HEK293 (cell line): ENCODE measurements at regions not wholly inside any gene's neighbourhood (a gene's known extent, or its start where the extent isn't known, plus 50 kb on each side); places are given as distances from the start of the nearest gene placed in this dataset.

Source experiments
- CTCF ChIA-PET: fragments of 350-600 bp; formaldehyde crosslinking; extraction: SDS; loops from one replicate; lab custom pipeline; 2021; ENCODE audit warnings: antibody characterized with exemption; lab: Yijun Ruan, JAX
- POLR2A ChIA-PET: fragments of 300-600 bp; formaldehyde crosslinking; extraction: SDS; loops from one replicate; lab custom pipeline; 2020; ENCODE audit warnings: antibody characterized with exemption, inconsistent platforms; lab: Yijun Ruan, JAX
- H3K27ac ChIP-seq: fragments of 200-500 bp; sonication (Bioruptor generic); 2 replicates; pipeline ENCODE4 v1.5.1; 2014; ENCODE audit warnings: low read depth, low read length, control low read depth, inconsistent platforms; ENCODE audit errors: extremely low read depth
- H3K36me3 ChIP-seq, 2 experiments: fragments of 200-500 bp in 1 of 2; sonication (Bioruptor generic) in 1 of 2; 1 replicate in 1 of 2; 2 replicates in 1 of 2; pipeline ENCODE4 v1.5.1; 2014 to 2017; ENCODE audit warnings: inconsistent platforms in 2 of 2, low read length in 2 of 2; ENCODE audit not compliant: control insufficient read depth in 2 of 2, insufficient read depth in 1 of 2
- H3K4me1 ChIP-seq: fragments of 200-500 bp; sonication (Bioruptor generic); 2 replicates; pipeline ENCODE4 v1.5.1; 2014; ENCODE audit warnings: mild to moderate bottlenecking, low read length, inconsistent platforms; ENCODE audit not compliant: control insufficient read depth, insufficient read depth
- H3K4me3 ChIP-seq: 2 replicates; pipeline ENCODE4 v1.5.1; 2011; ENCODE audit warnings: low read depth, mild to moderate bottlenecking, control low read depth, low read length, moderate library complexity
- H3K9me3 ChIP-seq: fragments of 200-500 bp; sonication (Bioruptor generic); 2 replicates; pipeline ENCODE4 v1.5.1; 2014; ENCODE audit warnings: low read depth, low read length, inconsistent platforms; ENCODE audit not compliant: control insufficient read depth, insufficient read depth
- GLIS1 ChIP-seq: fragments of 450-650 bp; formaldehyde crosslinking; IDR thresholded peaks from 2 replicates; pipeline ENCODE4 v1.5.1; 2016; ENCODE audit warnings: missing biosample characterization, missing genetic modification characterization
- HOXC10 ChIP-seq: sonication (generic); formaldehyde crosslinking; IDR thresholded peaks from 2 replicates; pipeline ENCODE4 v1.8.1; 2023; ENCODE audit warnings: mild to moderate bottlenecking, missing genetic modification reagents
- KLF1 ChIP-seq: fragments of 450-650 bp; formaldehyde crosslinking; IDR thresholded peaks from 2 replicates; pipeline ENCODE4 v1.5.1; 2016; ENCODE audit warnings: missing biosample characterization, missing genetic modification characterization
- KLF8 ChIP-seq: fragments of 450-650 bp; formaldehyde crosslinking; IDR thresholded peaks from 2 replicates; pipeline ENCODE4 v1.5.1; 2016; ENCODE audit warnings: missing biosample characterization, missing genetic modification characterization
- SETDB1 ChIP-seq: IDR thresholded peaks from one replicate; pipeline ENCODE4 v1.6.1; 2017; ENCODE audit warnings: mild to moderate bottlenecking, low read length, moderate library complexity, mixed read lengths; ENCODE audit not compliant: insufficient read length
- YY1 ChIP-seq: fragments of 450-650 bp; formaldehyde crosslinking; IDR thresholded peaks from 2 replicates; pipeline ENCODE4 v1.5.1; 2018; ENCODE audit warnings: missing biosample characterization, missing genetic modification characterization
- ZBTB17 ChIP-seq: fragments of 450-650 bp; formaldehyde crosslinking; IDR thresholded peaks from 2 replicates; pipeline ENCODE4 v1.5.1; 2016; ENCODE audit warnings: missing biosample characterization, missing genetic modification characterization
- ZNF10 ChIP-seq: fragments of 450-650 bp; formaldehyde crosslinking; IDR thresholded peaks from 2 replicates; pipeline ENCODE4 v1.5.1; 2017; ENCODE audit warnings: missing biosample characterization, missing genetic modification characterization
- ZNF132 ChIP-seq: fragments of 450-650 bp; formaldehyde crosslinking; IDR thresholded peaks from 2 replicates; pipeline ENCODE4 v1.5.1; 2017; ENCODE audit warnings: missing biosample characterization, missing genetic modification characterization, borderline replicate concordance
- ZNF2 ChIP-seq: fragments of 450-650 bp; formaldehyde crosslinking; IDR thresholded peaks from 2 replicates; pipeline ENCODE4 v1.5.1; 2016; ENCODE audit warnings: missing biosample characterization, missing genetic modification characterization
- ZNF221 ChIP-seq: fragments of 450-650 bp; formaldehyde crosslinking; IDR thresholded peaks from 2 replicates; pipeline ENCODE4 v1.5.1; 2017; ENCODE audit warnings: missing biosample characterization, missing genetic modification characterization, borderline replicate concordance
- ZNF24 ChIP-seq: fragments of 450-650 bp; formaldehyde crosslinking; IDR thresholded peaks from 2 replicates; pipeline ENCODE4 v1.5.1; 2016; ENCODE audit warnings: missing biosample characterization, missing genetic modification characterization
- ZNF311 ChIP-seq: fragments of 450-650 bp; formaldehyde crosslinking; IDR thresholded peaks from 2 replicates; pipeline ENCODE4 v1.5.1; 2017; ENCODE audit warnings: missing biosample characterization, missing genetic modification characterization, borderline replicate concordance
- ZNF629 ChIP-seq: fragments of 450-650 bp; formaldehyde crosslinking; IDR thresholded peaks from 2 replicates; pipeline ENCODE4 v1.5.1; 2017; ENCODE audit warnings: missing biosample characterization, missing genetic modification characterization
- ZNF776 ChIP-seq: fragments of 450-650 bp; formaldehyde crosslinking; IDR thresholded peaks from 2 replicates; pipeline ENCODE4 v1.5.0; 2017; ENCODE audit warnings: missing biosample characterization, missing genetic modification characterization, borderline replicate concordance
- TF ChIP-seq, protein P1 (sequence below): fragments of 450-650 bp; formaldehyde crosslinking; IDR thresholded peaks from 2 replicates; pipeline ENCODE4 v1.5.1; 2016; ENCODE audit warnings: missing biosample characterization, missing genetic modification characterization, borderline replicate concordance
- TF ChIP-seq, protein P2 (sequence below): fragments of 450-650 bp; formaldehyde crosslinking; IDR thresholded peaks from 2 replicates; pipeline ENCODE4 v1.5.1; 2016; ENCODE audit warnings: missing biosample characterization, missing genetic modification characterization
- TF ChIP-seq, protein P3 (sequence below): fragments of 450-650 bp; formaldehyde crosslinking; IDR thresholded peaks from 2 replicates; pipeline ENCODE4 v1.5.1; 2016; ENCODE audit warnings: missing biosample characterization, missing genetic modification characterization
- TF ChIP-seq, protein P4 (sequence below): fragments of 450-650 bp; IDR thresholded peaks from 2 replicates; pipeline ENCODE4 v1.5.1; 2018; ENCODE audit warnings: missing biosample characterization, missing genetic modification characterization

DNA sequence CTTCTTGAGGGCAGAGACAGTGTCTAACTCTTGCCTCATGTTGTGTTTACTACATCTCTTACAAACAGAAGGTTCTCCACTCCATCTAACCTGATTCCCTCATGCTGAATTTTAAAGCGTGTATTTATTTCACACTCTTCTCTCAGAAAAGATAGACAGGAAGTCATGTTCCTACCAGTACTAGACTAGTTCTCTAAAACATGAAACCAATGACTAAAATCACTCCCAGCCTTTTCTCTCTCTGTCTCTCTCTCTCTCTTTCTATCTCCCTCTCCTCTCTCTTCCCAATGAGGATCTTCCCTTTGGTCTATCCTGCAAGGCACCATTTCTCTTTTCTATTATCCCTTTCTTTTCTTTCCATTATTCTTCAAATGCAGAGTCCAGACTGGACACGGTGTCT is 391.9 kb upstream of the CADM1 start:
- Histone ChIP-seq H3K4me1 (no peaks in the 10 kb centered on the region), H3K27ac (no peak overlapping the region), H3K36me3 (no peaks in the 10 kb centered on the region), H3K4me3 (no peak overlapping the region), H3K9me3 (no peaks in the 10 kb centered on the region)
- TF ChIP-seq ZNF311 (tag by site-specific recombination) = no peak
- no peak for TF ChIP-seq ZNF10 (tag by site-specific recombination)
- TF ChIP-seq, protein P1, sequence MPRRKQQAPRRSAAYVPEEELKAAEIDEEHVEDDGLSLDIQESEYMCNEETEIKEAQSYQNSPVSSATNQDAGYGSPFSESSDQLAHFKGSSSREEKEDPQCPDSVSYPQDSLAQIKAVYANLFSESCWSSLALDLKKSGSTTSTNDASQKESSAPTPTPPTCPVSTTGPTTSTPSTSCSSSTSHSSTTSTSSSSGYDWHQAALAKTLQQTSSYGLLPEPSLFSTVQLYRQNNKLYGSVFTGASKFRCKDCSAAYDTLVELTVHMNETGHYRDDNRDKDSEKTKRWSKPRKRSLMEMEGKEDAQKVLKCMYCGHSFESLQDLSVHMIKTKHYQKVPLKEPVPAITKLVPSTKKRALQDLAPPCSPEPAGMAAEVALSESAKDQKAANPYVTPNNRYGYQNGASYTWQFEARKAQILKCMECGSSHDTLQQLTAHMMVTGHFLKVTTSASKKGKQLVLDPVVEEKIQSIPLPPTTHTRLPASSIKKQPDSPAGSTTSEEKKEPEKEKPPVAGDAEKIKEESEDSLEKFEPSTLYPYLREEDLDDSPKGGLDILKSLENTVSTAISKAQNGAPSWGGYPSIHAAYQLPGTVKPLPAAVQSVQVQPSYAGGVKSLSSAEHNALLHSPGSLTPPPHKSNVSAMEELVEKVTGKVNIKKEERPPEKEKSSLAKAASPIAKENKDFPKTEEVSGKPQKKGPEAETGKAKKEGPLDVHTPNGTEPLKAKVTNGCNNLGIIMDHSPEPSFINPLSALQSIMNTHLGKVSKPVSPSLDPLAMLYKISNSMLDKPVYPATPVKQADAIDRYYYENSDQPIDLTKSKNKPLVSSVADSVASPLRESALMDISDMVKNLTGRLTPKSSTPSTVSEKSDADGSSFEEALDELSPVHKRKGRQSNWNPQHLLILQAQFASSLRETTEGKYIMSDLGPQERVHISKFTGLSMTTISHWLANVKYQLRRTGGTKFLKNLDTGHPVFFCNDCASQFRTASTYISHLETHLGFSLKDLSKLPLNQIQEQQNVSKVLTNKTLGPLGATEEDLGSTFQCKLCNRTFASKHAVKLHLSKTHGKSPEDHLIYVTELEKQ = no peak
- no peak for TF ChIP-seq KLF8 (tag by site-specific recombination)
- no peak for TF ChIP-seq HOXC10
- TF ChIP-seq ZBTB17 (tag by site-specific recombination) = no peak
- TF ChIP-seq, protein P2, sequence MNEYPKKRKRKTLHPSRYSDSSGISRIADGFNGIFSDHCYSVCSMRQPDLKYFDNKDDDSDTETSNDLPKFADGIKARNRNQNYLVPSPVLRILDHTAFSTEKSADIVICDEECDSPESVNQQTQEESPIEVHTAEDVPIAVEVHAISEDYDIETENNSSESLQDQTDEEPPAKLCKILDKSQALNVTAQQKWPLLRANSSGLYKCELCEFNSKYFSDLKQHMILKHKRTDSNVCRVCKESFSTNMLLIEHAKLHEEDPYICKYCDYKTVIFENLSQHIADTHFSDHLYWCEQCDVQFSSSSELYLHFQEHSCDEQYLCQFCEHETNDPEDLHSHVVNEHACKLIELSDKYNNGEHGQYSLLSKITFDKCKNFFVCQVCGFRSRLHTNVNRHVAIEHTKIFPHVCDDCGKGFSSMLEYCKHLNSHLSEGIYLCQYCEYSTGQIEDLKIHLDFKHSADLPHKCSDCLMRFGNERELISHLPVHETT = no peak
- CTCF ChIA-PET = interaction anchor here (1.6 kb wide), 1 partner anchor 10 kb away, joined by 4 read pairs; no protein-coding TSS in a partner anchor
- POLR2A ChIA-PET = no interaction called here

DNA sequence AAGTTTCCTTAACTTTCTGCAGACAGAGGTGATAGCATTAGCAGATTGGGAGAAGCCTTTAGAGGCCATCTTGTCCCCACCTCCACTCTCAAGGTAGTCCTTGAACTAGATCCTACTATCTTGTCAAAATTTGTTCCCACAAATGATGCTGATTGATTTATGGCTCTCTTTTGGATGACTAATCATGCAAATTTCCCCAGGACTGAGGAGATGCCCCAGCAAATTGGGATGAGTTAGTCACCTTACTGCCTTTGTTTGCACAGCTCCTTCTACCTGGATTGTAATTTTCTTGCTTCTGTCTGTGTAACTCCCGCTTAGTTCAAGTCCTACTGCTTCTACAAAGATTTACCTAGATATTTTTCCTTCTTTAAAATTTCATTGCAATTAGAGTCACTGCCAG is 391.4 kb upstream of the CADM1 start:
- H3K4me1 ChIP-seq = no peaks in the 10 kb centered on the region
- H3K27ac ChIP-seq = no peak overlapping the region
- no peak overlapping the region for H3K4me3 ChIP-seq
- H3K9me3 ChIP-seq = no peaks in the 10 kb centered on the region
- CTCF ChIA-PET = no interaction called here
- TF ChIP-seq ZNF2 (tag by site-specific recombination) (no peak), ZNF776 (tag by site-specific recombination) (no peak), ZNF221 (tag by site-specific recombination) (no peak), ZNF629 (tag by site-specific recombination) (no peak), YY1 (tag by site-specific recombination) (no peak), ZNF24 (tag by site-specific recombination) (no peak), KLF1 (tag by site-specific recombination) (no peak), SETDB1 (no peak), ZNF132 (tag by site-specific recombination) (no peak), GLIS1 (tag by site-specific recombination) (no peak)
- TF ChIP-seq, protein P3, sequence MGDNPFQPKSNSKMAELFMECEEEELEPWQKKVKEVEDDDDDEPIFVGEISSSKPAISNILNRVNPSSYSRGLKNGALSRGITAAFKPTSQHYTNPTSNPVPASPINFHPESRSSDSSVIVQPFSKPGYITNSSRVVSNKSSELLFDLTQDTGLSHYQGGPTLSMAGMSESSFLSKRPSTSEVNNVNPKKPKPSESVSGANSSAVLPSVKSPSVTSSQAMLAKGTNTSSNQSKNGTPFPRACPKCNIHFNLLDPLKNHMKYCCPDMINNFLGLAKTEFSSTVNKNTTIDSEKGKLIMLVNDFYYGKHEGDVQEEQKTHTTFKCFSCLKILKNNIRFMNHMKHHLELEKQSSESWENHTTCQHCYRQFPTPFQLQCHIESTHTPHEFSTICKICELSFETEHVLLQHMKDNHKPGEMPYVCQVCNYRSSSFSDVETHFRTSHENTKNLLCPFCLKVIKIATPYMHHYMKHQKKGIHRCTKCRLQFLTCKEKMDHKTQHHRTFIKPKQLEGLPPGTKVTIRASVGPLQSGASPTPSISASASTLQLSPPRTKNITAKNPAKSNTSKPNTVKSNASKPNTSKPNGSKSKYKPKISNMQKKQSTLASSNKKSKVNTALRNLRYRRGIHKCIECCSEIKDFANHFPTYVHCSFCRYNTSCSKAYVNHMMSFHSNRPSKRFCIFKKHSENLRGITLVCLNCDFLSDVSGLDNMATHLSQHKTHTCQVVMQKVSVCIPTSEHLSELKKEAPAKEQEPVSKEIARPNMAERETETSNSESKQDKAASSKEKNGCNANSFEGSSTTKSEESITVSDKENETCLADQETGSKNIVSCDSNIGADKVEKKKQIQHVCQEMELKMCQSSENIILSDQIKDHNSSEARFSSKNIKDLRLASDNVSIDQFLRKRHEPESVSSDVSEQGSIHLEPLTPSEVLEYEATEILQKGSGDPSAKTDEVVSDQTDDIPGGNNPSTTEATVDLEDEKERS (tag by site-specific recombination) = no peak
- TF ChIP-seq, protein P4, sequence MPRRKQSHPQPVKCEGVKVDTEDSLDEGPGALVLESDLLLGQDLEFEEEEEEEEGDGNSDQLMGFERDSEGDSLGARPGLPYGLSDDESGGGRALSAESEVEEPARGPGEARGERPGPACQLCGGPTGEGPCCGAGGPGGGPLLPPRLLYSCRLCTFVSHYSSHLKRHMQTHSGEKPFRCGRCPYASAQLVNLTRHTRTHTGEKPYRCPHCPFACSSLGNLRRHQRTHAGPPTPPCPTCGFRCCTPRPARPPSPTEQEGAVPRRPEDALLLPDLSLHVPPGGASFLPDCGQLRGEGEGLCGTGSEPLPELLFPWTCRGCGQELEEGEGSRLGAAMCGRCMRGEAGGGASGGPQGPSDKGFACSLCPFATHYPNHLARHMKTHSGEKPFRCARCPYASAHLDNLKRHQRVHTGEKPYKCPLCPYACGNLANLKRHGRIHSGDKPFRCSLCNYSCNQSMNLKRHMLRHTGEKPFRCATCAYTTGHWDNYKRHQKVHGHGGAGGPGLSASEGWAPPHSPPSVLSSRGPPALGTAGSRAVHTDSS (tag by site-specific recombination) = no peak
- TF ChIP-seq, all 188 proteins: peak for 0
- no peaks in the 10 kb centered on the region for H3K36me3 ChIP-seq
- POLR2A ChIA-PET = no interaction called here
